ENCODE measurements at regions not wholly inside any gene's neighbourhood (a gene's known extent, or its start where the extent isn't known, plus 50 kb on each side); places are given as distances from the start of the nearest gene placed in this dataset.

DNA sequence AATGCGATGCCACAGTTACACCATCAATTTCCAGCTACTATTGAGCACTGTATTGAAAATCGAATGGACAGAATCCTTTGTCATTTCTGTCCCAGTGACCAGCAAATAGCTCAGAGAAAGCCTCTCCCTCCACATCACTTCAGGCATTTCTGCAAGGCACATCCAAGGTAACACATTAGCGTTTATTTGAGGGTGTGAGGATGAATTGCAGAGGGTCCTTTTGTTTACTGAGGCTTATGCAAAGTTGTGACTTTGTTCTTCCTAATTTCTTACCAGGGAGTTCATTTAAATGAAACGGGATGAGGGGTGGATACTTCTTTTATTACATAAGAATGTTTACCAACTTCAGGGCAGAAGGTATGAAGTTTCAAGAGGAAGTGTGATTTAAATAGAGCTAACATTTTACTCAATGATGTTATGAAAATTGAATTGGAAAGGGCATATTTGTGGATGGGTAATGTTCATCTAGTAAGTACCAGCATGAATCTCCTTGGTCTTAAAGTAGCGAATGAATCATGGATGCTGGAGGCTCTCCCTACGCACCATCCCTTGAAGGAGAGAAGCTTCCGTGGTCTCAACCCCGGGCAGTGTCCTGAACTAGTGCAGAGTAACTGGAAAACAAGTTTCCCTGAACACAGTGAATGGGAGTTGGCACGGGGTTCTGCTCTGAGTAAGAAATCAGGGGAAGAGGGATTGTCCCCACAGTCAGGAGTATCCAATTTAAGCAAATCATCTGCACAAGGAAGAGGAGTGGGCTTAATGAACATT is 756.5 kb downstream of the GALR1 start:
- TF ChIP-seq, protein P1, sequence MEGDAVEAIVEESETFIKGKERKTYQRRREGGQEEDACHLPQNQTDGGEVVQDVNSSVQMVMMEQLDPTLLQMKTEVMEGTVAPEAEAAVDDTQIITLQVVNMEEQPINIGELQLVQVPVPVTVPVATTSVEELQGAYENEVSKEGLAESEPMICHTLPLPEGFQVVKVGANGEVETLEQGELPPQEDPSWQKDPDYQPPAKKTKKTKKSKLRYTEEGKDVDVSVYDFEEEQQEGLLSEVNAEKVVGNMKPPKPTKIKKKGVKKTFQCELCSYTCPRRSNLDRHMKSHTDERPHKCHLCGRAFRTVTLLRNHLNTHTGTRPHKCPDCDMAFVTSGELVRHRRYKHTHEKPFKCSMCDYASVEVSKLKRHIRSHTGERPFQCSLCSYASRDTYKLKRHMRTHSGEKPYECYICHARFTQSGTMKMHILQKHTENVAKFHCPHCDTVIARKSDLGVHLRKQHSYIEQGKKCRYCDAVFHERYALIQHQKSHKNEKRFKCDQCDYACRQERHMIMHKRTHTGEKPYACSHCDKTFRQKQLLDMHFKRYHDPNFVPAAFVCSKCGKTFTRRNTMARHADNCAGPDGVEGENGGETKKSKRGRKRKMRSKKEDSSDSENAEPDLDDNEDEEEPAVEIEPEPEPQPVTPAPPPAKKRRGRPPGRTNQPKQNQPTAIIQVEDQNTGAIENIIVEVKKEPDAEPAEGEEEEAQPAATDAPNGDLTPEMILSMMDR (conservative IDR thresholded peaks at IDR 0.05 in 1 of 2, IDR thresholded peaks at IDR 0.05 in 1 of 2; ENCODE audit: low read depth in 1 of 2, low read length in 2 of 2): no peak
- no peak for TF ChIP-seq EZH2 (IDR thresholded peaks at IDR 0.05; ENCODE audit: low read length, missing control alignments)

Data from fibroblast of lung (primary cell).